GM23338 (cell line): ENCODE measurements at regions not wholly inside any gene's neighbourhood (a gene's known extent, or its start where the extent isn't known, plus 50 kb on each side); places are given as distances from the start of the nearest gene placed in this dataset.

ENCODE experiments used
- EZH2phosphoT487 ChIP-seq: fragments of 200-600 bp; sonication (generic); IDR thresholded peaks from one replicate; pipeline ENCODE4 v1.8.1; 2018; ENCODE audit warnings: antibody characterized with exemption; ENCODE audit not compliant: unreplicated experiment
- POLR2AphosphoS5 ChIP-seq: IDR thresholded peaks from 2 replicates; pipeline ENCODE4 v1.6.1; 2016; ENCODE audit warnings: antibody characterized with exemption, low read depth
- STAT1 ChIP-seq: IDR thresholded peaks from one replicate; pipeline ENCODE4 v1.6.1; 2016; ENCODE audit warnings: antibody characterized with exemption; ENCODE audit not compliant: unreplicated experiment
- ZNF331 ChIP-seq: fragments of 250-450 bp; sonication (Bioruptor Pico); IDR thresholded peaks from 2 replicates; pipeline ENCODE4 v1.5.0; 2020; ENCODE audit warnings: low read depth, mild to moderate bottlenecking, moderate library complexity
- TF ChIP-seq, protein P1 (sequence below): fragments of 250-450 bp; sonication (Bioruptor Pico); IDR thresholded peaks from 2 replicates; pipeline ENCODE4 v1.5.0; 2020; ENCODE audit warnings: mild to moderate bottlenecking, moderate library complexity
- TF ChIP-seq, protein P2 (sequence below), 2 experiments: fragments of 200-600 bp in 1 of 2; sonication (generic) in 1 of 2; conservative IDR thresholded peaks; 2 replicates each; pipeline versions ENCODE4 v1.5.1 to v1.6.1; 2016 to 2017; ENCODE audit warnings: antibody characterized with exemption in 2 of 2, low read depth in 2 of 2, mild to moderate bottlenecking in 2 of 2, moderate library complexity in 1 of 2
- TF ChIP-seq, protein P3 (sequence below): IDR thresholded peaks from 2 replicates; pipeline ENCODE4 v1.6.1; 2016; ENCODE audit warnings: antibody characterized with exemption
- TF ChIP-seq, protein P4 (sequence below): IDR thresholded peaks from one replicate; pipeline ENCODE4 v1.6.1; 2018; ENCODE audit warnings: antibody characterized with exemption; ENCODE audit not compliant: unreplicated experiment

DNA sequence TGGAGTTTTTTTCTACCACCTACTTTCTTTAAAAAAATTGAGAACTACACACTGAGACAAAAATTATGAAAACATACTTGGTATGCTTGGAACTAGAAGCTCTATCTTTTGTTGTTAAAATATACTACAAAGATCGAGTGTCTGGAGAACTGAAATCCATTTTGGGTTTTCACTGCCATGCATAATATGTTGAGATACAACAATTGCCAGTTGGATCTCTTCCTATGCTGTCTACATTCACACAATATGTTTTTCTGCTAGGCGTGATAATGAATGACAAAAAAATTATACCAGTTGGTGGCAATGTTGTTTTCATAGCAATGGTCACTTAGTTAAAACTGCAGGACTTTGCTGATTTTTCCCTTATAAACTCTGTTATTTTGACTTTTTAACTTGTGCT is 605.4 kb upstream of the LCORL start (continued):
- TF ChIP-seq, protein P1, sequence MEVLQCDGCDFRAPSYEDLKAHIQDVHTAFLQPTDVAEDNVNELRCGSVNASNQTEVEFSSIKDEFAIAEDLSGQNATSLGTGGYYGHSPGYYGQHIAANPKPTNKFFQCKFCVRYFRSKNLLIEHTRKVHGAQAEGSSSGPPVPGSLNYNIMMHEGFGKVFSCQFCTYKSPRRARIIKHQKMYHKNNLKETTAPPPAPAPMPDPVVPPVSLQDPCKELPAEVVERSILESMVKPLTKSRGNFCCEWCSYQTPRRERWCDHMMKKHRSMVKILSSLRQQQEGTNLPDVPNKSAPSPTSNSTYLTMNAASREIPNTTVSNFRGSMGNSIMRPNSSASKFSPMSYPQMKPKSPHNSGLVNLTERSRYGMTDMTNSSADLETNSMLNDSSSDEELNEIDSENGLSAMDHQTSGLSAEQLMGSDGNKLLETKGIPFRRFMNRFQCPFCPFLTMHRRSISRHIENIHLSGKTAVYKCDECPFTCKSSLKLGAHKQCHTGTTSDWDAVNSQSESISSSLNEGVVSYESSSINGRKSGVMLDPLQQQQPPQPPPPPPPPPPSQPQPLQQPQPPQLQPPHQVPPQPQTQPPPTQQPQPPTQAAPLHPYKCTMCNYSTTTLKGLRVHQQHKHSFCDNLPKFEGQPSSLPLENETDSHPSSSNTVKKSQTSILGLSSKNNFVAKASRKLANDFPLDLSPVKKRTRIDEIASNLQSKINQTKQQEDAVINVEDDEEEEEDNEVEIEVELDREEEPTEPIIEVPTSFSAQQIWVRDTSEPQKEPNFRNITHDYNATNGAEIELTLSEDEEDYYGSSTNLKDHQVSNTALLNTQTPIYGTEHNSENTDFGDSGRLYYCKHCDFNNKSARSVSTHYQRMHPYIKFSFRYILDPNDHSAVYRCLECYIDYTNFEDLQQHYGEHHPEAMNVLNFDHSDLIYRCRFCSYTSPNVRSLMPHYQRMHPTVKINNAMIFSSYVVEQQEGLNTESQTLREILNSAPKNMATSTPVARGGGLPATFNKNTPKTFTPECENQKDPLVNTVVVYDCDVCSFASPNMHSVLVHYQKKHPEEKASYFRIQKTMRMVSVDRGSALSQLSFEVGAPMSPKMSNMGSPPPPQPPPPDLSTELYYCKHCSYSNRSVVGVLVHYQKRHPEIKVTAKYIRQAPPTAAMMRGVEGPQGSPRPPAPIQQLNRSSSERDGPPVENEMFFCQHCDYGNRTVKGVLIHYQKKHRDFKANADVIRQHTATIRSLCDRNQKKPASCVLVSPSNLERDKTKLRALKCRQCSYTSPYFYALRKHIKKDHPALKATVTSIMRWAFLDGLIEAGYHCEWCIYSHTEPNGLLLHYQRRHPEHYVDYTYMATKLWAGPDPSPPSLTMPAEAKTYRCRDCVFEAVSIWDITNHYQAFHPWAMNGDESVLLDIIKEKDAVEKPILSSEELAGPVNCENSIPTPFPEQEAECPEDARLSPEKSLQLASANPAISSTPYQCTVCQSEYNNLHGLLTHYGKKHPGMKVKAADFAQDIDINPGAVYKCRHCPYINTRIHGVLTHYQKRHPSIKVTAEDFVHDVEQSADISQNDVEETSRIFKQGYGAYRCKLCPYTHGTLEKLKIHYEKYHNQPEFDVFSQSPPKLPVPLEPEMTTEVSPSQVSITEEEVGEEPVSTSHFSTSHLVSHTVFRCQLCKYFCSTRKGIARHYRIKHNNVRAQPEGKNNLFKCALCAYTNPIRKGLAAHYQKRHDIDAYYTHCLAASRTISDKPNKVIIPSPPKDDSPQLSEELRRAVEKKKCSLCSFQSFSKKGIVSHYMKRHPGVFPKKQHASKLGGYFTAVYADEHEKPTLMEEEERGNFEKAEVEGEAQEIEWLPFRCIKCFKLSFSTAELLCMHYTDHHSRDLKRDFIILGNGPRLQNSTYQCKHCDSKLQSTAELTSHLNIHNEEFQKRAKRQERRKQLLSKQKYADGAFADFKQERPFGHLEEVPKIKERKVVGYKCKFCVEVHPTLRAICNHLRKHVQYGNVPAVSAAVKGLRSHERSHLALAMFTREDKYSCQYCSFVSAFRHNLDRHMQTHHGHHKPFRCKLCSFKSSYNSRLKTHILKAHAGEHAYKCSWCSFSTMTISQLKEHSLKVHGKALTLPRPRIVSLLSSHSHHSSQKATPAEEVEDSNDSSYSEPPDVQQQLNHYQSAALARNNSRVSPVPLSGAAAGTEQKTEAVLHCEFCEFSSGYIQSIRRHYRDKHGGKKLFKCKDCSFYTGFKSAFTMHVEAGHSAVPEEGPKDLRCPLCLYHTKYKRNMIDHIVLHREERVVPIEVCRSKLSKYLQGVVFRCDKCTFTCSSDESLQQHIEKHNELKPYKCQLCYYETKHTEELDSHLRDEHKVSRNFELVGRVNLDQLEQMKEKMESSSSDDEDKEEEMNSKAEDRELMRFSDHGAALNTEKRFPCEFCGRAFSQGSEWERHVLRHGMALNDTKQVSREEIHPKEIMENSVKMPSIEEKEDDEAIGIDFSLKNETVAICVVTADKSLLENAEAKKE (CRISPR knock-in tag), result no peak
- TF ChIP-seq EZH2phosphoT487 (no peak), STAT1 (no peak), ZNF331 (CRISPR knock-in tag) (no peak), POLR2AphosphoS5 (no peak)
- TF ChIP-seq, protein P2, sequence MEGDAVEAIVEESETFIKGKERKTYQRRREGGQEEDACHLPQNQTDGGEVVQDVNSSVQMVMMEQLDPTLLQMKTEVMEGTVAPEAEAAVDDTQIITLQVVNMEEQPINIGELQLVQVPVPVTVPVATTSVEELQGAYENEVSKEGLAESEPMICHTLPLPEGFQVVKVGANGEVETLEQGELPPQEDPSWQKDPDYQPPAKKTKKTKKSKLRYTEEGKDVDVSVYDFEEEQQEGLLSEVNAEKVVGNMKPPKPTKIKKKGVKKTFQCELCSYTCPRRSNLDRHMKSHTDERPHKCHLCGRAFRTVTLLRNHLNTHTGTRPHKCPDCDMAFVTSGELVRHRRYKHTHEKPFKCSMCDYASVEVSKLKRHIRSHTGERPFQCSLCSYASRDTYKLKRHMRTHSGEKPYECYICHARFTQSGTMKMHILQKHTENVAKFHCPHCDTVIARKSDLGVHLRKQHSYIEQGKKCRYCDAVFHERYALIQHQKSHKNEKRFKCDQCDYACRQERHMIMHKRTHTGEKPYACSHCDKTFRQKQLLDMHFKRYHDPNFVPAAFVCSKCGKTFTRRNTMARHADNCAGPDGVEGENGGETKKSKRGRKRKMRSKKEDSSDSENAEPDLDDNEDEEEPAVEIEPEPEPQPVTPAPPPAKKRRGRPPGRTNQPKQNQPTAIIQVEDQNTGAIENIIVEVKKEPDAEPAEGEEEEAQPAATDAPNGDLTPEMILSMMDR (conservative IDR thresholded peaks at IDR 0.05; ENCODE audit: low read depth in 2 of 2), result no peak
- TF ChIP-seq, protein P3, sequence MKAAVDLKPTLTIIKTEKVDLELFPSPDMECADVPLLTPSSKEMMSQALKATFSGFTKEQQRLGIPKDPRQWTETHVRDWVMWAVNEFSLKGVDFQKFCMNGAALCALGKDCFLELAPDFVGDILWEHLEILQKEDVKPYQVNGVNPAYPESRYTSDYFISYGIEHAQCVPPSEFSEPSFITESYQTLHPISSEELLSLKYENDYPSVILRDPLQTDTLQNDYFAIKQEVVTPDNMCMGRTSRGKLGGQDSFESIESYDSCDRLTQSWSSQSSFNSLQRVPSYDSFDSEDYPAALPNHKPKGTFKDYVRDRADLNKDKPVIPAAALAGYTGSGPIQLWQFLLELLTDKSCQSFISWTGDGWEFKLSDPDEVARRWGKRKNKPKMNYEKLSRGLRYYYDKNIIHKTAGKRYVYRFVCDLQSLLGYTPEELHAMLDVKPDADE, result no peak
- TF ChIP-seq, protein P4, sequence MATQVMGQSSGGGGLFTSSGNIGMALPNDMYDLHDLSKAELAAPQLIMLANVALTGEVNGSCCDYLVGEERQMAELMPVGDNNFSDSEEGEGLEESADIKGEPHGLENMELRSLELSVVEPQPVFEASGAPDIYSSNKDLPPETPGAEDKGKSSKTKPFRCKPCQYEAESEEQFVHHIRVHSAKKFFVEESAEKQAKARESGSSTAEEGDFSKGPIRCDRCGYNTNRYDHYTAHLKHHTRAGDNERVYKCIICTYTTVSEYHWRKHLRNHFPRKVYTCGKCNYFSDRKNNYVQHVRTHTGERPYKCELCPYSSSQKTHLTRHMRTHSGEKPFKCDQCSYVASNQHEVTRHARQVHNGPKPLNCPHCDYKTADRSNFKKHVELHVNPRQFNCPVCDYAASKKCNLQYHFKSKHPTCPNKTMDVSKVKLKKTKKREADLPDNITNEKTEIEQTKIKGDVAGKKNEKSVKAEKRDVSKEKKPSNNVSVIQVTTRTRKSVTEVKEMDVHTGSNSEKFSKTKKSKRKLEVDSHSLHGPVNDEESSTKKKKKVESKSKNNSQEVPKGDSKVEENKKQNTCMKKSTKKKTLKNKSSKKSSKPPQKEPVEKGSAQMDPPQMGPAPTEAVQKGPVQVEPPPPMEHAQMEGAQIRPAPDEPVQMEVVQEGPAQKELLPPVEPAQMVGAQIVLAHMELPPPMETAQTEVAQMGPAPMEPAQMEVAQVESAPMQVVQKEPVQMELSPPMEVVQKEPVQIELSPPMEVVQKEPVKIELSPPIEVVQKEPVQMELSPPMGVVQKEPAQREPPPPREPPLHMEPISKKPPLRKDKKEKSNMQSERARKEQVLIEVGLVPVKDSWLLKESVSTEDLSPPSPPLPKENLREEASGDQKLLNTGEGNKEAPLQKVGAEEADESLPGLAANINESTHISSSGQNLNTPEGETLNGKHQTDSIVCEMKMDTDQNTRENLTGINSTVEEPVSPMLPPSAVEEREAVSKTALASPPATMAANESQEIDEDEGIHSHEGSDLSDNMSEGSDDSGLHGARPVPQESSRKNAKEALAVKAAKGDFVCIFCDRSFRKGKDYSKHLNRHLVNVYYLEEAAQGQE, result no peak
